Fibroblast of skin of back (primary cell): ENCODE measurements at regions not wholly inside any gene's neighbourhood (a gene's known extent, or its start where the extent isn't known, plus 50 kb on each side); places are given as distances from the start of the nearest gene placed in this dataset.

Experiments
- DNase-seq: peaks from one replicate; pipeline ENCODE4 v3.0.0-alpha.2; 2013

DNA sequence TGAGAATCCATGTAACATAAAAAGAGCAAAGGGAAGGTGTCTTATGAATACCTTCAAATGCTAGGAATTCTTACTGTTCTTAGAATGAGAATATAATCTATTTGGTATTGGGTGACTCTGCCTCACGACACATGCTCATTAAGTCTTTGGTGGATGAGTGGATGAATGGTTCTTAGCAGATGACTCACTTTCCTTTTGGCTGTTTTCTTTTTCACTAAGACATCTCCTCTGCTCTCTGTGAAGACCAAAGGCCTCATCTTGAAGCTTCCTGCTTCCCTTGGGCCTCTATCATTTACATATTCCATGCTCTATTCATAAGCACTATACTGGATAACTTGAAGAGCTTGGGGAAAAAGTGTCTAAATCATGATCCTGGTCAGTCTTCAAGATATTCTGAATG, 468.1 kb downstream of the SPATA31D1 start:
- DNase-seq: peak; percentile 77

DNA sequence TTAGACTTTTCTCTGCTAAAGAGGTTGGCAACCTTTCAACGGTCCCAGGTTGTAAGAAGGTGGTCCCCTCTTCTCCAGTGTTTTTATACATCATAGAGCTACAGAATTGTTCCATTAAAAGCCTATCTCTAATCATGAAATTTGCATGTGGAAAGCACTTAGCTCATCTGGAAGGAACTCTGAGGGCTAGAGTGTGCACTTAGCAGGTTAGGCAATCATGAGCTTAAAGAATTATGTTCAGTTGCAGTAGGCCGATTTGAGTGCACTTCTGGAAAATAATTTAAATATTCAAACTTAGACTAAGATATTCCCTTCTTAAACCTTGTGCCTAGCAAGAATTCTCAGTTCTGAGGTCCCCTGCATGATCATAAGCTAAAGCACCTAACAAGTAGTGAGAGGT, 468.7 kb downstream of the SPATA31D1 start:
- DNase-seq: no peak

DNA sequence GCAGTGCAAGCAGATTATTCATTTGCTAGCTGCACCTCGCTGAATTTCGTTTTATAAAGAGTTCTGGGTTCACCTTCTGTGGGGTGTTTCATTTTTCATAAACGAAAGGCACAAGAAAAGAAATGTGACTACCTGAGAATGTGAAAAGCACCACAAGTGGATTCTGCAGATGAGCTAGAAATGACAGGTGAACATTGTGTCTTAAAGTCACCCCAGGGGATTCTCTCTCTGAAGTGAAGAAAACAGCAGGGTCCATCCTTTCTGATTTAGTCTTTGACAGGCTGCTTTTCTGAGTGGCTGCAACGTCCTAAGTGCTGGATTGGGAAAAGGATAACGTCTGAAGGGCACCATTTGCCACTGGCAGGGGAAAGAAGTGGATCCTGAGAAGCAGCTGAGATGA, 469.3 kb downstream of the SPATA31D1 start:
- no peak for DNase-seq

DNA sequence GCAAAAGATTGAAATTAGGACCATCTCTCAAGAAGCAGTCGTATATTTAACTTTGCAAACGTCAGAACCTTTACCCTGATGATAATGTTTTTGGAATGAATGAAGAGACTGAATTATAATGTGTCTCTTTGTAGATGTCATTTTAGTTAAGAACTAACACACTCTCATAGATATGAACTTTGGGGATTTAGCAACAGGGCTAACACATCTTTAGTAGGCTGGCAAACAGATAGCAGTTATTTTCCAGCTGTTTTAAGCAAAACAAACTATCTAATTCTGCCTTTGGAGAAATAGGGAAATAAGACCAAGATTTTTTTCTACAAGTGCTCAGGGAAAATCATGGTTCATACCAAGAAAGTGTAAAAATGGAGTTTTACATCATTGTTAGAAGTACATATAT, 469.7 kb downstream of the SPATA31D1 start:
- no peak for DNase-seq

DNA sequence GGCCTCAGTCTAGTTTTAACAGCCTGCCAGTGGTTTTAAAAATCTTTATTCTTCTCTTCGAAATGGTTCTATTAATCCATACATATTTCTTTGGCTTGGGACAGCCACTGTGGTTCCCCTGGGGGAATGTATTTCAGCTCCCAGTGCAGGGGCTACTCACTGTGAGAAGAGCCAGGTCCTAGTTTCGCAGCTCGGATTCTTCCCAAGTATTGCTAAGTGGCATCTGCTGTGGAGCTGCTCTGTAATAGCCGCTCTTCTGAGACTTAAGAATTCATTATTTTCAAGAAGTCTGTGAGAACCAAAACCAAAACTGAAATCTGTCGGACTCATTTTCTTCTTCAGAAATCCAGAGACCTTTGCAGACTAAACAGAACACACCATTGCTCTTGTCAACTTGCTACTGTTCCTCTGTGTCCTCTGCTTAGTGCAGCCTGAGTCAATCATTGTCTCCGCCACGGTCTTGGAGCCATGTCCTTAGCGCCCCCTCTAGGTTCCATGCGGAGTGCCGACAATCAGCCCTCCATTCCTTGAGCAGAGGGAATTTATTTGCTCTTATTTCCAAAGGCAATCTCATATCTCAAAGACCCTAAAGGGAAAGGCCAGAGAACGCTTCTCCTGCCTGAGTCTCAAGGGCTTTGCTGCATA, 478.2 kb downstream of the SPATA31D1 start:
- no peak for DNase-seq

DNA sequence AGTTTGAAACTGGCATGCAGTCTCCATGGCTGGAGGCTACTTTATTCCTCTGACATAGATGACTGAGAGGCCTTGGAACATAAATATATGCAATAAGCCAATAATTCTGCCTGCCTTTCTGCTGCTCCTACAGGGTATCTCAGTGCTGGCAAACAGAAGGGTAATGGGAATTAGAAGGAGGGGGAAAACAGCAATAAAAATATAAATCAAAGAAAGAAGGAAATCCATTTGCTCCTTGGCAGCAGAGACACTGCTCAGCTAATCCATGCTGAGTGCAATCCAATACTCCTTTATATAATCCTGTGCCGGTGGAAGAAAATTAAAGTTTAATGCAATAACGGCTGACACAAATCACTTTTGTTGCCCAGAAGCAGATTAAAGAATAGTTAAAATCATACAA, 478.9 kb downstream of the SPATA31D1 start:
- DNase-seq: no peak

DNA sequence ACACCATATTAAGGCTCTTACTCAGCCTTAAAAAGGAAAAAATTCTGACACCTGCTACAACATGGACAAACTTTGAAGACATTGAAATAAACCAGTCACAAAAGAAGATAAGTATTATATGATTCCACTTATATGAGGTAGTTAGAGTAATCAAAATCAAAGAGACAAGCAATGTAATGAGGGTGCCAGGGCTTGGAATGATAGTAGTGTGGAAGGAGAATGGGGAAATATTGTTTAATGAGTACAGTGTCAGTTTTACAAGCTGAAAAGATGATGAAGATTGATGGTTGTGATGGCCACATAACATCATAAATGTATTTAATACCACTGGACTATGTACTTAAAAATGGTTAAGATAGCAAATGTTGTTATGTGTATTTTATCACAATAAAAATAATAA, 485.7 kb downstream of the SPATA31D1 start:
- DNase-seq: no peak

DNA sequence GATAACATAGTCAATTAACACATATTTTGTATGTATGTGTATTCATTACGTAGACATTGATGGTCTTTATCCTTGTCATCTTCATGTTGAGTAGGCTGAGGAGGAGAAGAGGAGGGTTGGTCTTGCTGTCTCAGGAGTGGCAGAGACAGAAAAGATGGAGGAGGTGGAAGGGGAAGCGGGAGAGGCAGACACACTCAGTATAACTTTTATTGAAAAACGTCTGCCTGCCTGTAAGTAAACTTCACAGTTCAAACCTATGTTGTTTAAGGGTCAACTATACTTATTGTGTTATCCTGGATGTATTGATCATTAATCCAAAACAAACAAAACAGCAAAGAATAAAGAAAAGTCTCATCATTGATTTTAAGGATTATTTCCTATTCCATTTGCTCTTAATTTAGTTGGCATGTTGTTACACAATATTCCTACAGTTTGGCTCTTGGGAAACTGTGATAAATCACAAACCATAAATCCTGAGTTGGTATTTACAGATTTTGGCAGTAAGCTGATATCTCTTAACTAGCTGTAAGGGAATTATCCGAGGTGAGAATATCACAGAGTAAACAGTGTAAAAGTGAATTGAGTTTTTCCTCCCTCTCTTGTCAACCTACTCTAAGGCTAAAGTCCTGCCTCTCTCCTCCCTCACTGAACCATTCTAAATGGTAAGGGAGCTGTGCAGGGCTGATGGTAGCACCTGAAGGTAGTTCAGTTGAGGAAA, 487.2 kb downstream of the SPATA31D1 start:
- no peak for DNase-seq

DNA sequence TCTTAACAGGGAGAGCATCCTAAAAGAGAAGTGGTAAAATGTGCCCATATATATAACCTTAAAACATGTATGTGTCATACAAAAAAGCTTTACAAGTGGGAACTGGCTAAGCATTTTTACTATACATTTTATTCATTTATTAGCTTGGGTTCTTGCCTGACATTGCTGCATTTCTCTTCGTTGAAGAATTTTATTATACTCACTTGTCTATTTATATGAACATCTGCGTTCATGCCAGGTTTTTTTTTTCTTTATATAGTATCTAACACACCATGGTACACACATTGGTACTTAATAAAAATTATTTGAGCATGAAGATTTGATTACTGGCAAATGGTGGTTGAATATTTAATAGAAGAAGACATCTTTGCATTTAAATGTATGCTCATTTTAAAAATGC, 492.3 kb downstream of the SPATA31D1 start:
- DNase-seq: no peak

DNA sequence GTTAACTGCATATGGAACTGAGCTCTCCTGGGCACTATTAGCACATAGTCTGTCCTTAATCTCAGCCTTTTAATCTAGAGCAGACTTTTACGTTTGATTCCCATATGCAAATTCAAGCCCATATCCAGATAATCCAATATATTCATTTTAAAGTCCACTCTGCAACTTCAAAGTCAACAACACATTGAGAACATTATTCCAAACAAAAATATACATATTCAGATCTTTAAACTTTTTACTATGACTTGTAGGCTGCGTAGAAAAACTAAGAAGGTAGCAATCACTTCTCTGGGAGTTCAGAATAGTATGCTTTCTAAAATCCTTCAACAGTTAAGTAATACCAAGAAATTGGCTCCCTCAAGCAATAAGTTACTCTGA, 499.4 kb downstream of the SPATA31D1 start:
- no peak for DNase-seq

DNA sequence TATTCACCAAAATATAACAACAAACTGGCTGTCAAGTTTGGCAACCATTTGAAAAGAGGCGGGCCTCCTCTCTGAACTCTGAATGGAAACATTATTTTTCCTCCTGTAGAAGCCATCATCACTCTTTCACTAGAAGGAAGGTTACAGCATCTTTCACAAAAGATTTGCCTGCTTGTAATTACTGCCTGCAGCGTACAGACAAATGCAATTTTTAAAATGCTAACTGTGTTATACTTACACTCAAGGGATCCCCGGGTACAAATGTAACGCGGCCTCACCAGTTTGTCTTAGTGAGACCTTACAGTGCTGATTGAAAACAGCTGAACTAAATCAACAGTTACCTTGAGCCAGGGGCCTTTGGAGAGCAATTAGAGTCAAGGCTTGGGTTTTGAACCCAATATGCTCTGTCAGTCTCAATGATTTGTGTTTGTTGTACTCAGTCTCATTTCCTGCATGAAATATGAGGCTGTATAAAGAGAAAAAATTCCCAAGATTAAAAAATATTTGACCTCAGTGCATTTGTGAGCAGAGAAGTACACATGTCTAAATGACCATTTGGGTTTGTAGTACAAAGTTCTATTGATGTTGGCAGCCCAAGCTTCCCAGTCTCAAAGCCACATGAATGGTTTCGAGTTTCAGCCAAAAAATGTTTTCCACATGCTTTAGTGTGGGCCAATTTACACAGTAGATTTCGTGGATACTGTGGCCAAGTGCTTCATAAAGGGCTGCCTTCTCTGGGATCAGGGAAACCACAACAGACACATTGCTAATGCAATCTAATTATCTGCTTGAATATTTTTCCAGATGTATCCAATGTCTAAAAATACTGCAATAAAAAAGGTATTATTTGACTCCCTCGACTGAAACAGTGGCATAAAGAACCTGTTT, 500.0 kb downstream of the SPATA31D1 start:
- peak; percentile 68 for DNase-seq

DNA sequence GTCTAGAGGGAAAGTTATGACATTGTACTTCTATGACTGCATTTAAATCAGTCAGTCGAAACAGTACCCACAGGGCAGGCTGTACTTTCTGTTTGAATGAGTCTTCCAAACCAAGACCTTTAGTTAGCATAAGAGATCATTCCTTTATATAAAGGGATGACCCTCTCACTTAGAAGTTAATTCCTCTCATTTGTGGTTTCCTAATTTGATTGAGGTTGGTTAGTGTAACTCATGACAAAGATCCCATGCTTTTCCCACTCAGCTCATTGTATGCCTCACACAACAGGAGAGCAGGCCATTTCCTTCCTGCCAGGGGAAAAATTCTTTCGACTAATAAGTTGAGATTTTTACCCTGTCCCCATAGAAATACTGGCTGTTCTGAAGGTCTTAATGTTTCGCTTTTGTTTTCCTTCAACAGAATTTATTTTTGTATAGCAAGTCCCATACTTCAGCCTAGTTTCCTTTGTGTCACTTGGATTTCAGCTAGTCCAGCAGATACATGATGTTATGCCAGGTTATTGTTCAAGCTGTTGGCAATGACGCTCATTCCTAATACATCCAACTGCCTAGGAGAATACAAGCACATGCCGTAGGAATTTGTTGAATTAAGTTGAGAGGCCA, 500.7 kb downstream of the SPATA31D1 start:
- peak; percentile 7 for DNase-seq

DNA sequence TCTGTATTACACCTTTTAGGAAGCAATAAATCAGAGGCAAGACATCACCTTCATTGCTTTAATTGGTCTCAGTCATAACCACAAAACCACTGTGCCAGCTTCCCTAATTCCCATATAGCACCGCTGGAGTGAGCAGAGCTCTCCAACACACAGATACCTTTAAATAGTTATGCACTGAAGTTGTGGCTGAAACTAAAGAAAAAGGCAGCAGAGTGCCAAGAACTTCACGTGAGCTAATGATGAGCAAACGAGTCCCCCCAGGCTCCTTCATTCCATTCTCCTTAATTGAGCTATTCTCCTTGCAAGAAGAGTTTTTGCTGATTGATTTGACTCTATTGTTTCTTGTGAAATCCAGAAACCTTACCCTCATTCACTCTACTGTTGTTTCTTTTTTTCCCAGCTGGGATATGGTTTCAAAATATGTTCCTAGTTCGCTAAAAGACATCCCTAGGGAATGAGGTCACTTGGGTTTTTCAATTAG, 501.5 kb downstream of the SPATA31D1 start:
- DNase-seq: peak; percentile 58

DNA sequence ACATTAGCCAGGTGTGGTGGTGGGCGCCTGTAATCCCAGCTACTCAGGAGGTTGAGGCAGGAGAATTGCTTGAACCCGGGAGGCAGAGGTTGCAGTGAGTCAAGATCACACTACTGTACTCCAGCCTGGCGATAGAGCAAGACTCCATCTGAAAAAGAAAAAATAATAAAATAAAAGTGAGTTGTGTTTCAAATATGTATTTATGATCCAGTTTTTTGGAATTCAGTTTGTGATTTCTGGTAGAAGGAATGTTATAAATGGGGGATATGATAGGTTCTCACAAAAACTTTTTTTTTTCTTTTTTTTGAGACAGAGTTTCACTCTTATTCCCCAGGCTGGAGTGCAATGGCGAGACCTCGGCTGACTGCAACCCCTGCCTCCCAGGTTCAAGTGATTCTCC, 502.2 kb downstream of the SPATA31D1 start:
- DNase-seq: peak; percentile 63

DNA sequence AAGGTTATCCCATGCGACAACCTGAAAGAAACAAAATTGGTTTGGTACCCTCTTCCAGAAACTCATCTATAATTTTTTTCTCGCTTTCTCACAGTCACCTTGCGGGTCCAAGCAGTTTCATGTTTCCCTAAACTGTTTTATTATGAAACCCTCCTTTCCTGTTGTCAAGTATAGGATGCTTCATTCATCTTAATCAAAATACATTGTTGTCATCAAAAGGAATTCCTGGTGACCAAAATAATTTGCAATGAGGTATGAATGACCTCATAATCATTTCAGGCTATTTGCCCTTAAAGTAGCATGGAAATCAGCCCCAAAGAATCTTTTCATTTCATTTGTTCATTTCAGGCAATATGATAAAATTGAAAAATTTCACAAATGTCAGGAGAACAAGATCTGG, 503.0 kb downstream of the SPATA31D1 start:
- DNase-seq: peak; percentile 30

DNA sequence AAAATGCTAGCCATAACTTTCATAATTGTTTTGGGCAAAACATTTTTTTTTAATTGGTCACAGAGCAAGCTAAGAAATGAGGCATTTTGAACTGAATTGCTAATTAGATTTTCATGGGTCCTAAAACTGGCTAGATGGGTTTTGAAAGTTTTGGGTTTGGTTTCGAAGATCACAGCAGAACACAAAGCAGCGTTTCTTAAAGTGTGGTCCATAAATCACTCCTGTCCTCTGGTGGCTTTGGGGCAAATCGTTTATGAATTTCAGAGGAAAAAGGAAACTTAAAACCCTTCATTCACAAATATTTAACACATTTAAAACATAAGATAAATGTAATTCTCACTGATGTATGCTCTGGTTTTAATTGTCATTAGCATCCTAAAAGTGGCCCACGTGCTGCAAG, 503.7 kb downstream of the SPATA31D1 start:
- no peak for DNase-seq

DNA sequence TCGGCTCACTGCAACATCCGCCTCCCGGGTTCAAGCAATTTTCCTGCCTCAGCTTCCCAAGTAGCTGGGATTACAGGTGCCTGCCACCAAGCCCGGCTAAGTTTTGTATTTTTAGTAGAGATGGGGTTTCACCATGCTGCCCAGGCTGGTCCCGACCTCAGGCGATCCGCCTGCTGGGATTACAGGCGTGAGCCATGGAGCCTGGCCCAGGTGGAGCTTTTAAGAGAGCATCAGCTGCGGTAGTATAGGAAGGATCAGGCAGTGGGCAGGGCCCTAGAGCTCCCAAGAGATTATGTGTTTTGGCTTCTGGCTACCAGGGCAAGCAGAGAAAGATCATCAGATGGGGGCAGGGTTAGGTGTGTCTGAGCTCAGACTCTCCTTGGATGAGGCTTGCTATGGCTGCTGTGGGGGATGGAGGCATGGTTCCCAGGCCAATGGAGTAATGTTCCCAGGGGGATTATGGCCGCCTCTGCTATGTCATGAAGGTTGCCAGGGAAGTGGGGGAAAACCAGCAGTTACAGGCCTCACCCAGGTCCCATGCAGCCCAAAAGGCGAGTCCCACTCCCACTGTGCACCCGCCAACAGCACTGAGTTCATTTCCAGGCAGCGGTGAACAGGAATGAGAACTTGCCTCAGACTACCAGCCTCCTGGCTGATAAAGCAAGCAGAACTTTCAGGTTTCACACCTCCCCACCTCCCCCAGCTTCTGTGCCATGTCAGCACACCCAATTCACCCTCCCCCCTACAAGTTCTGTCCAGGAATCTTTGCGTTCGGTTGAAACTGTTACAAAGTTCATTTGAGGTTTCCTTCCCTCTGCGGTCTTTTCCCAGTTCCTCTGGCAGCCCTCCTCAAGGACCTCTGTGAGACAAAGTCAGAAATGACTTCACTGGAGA, 507.6 kb downstream of the SPATA31D1 start:
- DNase-seq: no peak

DNA sequence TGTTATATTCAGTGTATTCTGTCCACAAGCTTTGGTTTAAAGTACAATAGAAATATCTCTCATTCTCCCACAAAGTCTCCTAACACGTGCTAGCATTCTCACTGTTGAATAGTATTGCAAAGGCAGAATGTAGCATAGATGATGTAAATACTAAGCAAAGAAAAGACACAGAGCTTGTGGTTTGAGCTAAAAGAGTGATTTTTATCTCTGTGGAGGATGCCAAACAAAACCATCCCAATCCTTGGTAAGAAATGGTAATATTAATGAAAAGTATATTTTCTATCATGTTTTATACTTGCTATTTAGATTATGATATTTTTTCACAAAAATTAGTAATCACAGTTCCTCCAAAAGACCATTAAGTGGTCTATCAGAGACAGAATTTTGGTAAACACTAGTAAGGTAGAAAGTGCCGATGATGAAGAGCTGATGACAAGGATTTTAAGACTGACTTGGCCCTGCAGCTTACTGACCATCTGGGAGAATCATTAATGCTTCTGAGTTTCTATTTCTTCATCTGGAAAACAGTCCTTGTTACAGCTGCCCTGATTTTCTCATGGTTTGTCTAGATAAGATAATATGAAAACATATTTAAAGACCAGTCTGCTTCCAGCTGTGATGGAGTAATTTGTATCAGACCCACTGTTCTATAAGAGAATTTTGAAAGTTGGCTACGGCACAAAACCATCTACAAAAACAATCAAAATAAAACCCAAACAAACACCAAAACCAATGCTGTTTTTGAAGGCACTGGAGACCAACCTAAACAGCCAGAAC, 510.2 kb downstream of the SPATA31D1 start:
- DNase-seq: no peak

DNA sequence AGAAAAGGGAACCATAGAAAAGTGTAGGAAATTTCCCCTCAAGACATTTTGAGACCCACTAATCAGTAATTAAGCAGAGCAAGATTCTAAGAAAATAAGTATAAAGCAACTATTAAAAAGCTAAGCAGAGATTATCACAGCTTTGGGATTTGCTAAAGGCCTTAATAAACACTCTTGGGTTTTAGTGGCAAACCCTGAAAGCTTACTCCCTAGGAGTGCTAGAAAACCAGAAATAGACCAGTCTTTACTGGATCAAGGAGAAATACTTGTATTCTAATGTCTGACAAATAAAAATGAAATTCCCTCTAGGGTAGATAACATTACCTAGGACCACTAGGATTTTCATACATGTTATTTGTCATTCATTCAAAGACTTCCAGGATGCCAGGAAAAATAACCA, 510.8 kb downstream of the SPATA31D1 start:
- DNase-seq: no peak

DNA sequence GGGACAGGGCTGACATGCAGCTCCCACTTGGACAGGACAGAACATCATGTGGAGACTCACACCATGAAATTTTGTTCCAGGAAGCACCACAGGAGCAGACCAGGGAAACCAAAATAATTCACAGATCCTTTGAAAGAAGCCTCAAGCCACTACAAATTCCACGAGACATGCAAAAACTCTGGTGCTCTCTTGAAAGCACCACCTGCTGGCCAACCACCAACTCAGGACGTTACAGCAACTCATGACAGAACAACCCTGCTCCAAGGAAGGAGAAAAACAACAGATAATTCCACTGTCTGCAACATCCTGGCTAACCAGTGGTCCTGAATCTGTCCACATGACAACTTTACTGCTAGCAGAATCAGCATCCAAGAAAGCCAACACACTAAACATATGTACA, 516.0 kb downstream of the SPATA31D1 start:
- no peak for DNase-seq

DNA sequence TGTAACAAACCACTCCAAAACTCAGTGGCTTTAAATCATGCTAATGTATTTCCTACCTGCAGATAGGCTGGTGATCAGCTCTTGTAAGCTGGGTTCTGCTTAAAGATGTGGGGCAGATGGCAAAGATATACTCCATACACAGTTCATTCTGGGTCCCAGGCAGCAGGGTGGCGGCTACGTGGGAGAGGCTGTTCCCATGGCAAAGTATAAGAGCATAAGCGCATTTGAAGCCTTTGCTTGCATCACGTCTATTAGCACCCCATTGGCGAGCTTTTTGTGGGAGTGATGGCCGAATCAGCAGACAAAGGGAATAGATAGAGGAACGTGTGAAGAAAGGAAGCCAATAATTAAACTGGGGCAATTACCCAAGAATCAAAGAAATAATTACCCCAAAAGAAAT, 523.1 kb downstream of the SPATA31D1 start:
- no peak for DNase-seq
